ENCODE measurements at regions not wholly inside any gene's neighbourhood (a gene's known extent, or its start where the extent isn't known, plus 50 kb on each side); places are given as distances from the start of the nearest gene placed in this dataset.

DNA sequence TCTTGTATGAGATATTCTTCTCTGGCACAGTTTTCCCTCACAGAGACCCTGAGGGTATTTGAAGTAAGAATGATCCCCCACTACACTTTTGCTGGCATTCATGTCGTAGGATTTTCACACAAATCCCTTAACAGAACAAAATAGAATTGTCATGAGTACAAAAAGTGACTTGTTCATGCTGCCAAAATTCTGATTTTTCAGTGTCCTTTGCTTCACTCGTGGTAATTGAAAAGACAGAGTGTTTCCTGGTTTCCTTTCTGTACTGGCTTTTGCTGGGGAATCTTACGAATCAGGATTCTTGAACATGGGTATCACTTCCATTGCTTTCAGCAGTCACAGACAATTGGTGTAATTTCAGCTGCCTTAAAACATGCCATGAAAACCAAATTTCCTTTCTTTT, 756.3 kb downstream of the REEP3 start:
- H3K4me3 ChIP-seq (ENCODE audit: low read length) = no peak overlapping the region
- no peak overlapping the region for H3K27ac ChIP-seq (ENCODE audit: low read length)
- no peak for ATAC-seq
- TF ChIP-seq, protein P1, sequence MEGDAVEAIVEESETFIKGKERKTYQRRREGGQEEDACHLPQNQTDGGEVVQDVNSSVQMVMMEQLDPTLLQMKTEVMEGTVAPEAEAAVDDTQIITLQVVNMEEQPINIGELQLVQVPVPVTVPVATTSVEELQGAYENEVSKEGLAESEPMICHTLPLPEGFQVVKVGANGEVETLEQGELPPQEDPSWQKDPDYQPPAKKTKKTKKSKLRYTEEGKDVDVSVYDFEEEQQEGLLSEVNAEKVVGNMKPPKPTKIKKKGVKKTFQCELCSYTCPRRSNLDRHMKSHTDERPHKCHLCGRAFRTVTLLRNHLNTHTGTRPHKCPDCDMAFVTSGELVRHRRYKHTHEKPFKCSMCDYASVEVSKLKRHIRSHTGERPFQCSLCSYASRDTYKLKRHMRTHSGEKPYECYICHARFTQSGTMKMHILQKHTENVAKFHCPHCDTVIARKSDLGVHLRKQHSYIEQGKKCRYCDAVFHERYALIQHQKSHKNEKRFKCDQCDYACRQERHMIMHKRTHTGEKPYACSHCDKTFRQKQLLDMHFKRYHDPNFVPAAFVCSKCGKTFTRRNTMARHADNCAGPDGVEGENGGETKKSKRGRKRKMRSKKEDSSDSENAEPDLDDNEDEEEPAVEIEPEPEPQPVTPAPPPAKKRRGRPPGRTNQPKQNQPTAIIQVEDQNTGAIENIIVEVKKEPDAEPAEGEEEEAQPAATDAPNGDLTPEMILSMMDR (IDR thresholded peaks at IDR 0.05) = no peak
- no peaks in the 10 kb centered on the region for H3K36me3 Mint-ChIP-seq
- no peak overlapping the region for H3K4me3 Mint-ChIP-seq
- intact Hi-C loops (cut with micrococcal nuclease) = no loop called here
- DNase-seq = no peak
- 70% methylated on average over 2 of the region's 3 CpGs for WGBS (ENCODE audit: insufficient coverage)
- H3K27me3 ChIP-seq (ENCODE audit: control insufficient read depth, insufficient read depth, low read length) = no peaks in the 10 kb centered on the region
- no peaks in the 10 kb centered on the region for H3K27me3 Mint-ChIP-seq (ENCODE audit: low read depth in 2 of 2)
- H3K9me3 ChIP-seq (ENCODE audit: control insufficient read depth, insufficient read depth, low read length) = peaks cover 3% of the 10 kb centered on the region
- H3K27ac Mint-ChIP-seq = no peak overlapping the region
- H3K9me3 Mint-ChIP-seq = peaks cover 0 to 6% of the 10 kb centered on the region in 2 donors
- H3K4me1 ChIP-seq (ENCODE audit: control insufficient read depth, insufficient read depth, low read length) = no peaks in the 10 kb centered on the region
- no peaks in the 10 kb centered on the region for H3K36me3 ChIP-seq (ENCODE audit: control insufficient read depth, insufficient read depth, low read length)
- H3K4me1 Mint-ChIP-seq = no peaks in the 10 kb centered on the region

DNA sequence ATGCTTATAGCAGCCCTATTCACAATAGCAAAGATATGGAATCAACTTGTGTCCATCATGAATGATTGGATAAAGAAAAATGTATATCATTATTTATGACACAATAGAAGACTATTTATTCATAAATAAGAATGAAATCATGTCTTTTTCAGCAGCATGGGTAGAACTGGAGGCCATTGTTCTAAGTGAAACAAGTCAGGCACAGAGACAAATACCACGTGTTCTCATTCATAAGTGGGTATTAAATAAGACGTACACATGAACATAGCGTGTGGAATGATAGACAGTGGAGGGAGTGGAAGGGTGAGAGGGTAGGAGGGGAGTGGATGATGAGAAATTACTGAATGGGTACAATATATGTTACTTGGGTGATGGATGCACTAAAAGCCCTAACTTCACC, 762.4 kb downstream of the REEP3 start:
- Mint-ChIP-seq H3K4me1 (no peaks in the 10 kb centered on the region), H3K36me3 (no peaks in the 10 kb centered on the region), H3K27me3 (ENCODE audit: low read depth in 2 of 2) (no peaks in the 10 kb centered on the region), H3K27ac (no peak overlapping the region), H3K4me3 (no peak overlapping the region), H3K9me3 (peaks cover 7 to 16% of the 10 kb centered on the region in 2 donors)
- Histone ChIP-seq H3K4me1 (ENCODE audit: control insufficient read depth, insufficient read depth, low read length) (no peaks in the 10 kb centered on the region), H3K27ac (ENCODE audit: low read length) (no peak overlapping the region), H3K27me3 (ENCODE audit: control insufficient read depth, insufficient read depth, low read length) (no peaks in the 10 kb centered on the region), H3K9me3 (ENCODE audit: control insufficient read depth, insufficient read depth, low read length) (peaks cover 3% of the 10 kb centered on the region), H3K36me3 (ENCODE audit: control insufficient read depth, insufficient read depth, low read length) (no peaks in the 10 kb centered on the region), H3K4me3 (ENCODE audit: low read length) (no peak overlapping the region)
- 90% methylated on average over 3 of the region's 3 CpGs for WGBS (ENCODE audit: insufficient coverage)
- intact Hi-C loops (cut with micrococcal nuclease) = no loop called here
- TF ChIP-seq, protein P1 (IDR thresholded peaks at IDR 0.05) = no peak
- ATAC-seq (no peak), DNase-seq (no peak)

DNA sequence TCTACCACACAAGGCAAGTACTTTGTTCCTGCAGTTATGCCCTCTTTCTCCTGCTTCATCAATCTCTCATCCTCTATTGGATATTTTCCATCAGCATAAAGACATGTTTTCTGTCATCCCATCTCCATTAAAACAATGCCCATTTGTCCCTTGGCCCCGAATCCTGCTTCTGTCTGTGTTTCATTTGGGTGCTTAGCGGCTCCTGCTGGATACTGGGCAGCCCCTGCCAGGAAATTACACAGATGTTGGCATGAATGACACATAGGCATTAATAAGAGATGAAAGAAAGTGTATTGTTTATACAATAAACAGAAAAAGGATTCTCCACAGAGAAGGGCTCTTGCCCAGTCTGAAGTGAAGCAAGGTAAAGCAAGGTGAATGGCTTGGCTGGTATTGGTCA, 765.3 kb downstream of the REEP3 start:
- Mint-ChIP-seq H3K36me3 (no peaks in the 10 kb centered on the region), H3K9me3 (peaks cover 9 to 20% of the 10 kb centered on the region in 2 donors), H3K4me1 (no peaks in the 10 kb centered on the region), H3K27ac (no peak overlapping the region), H3K4me3 (no peak overlapping the region), H3K27me3 (ENCODE audit: low read depth in 2 of 2) (no peaks in the 10 kb centered on the region)
- intact Hi-C loops (cut with micrococcal nuclease) = no loop called here
- H3K36me3 ChIP-seq (ENCODE audit: control insufficient read depth, insufficient read depth, low read length) = no peaks in the 10 kb centered on the region
- ATAC-seq = no peak
- WGBS (ENCODE audit: insufficient coverage) = 67% methylated on average over 2 of the region's 2 CpGs
- TF ChIP-seq, protein P1 (IDR thresholded peaks at IDR 0.05) = no peak
- H3K27me3 ChIP-seq (ENCODE audit: control insufficient read depth, insufficient read depth, low read length) = no peaks in the 10 kb centered on the region
- DNase-seq = no peak
- no peaks in the 10 kb centered on the region for H3K9me3 ChIP-seq (ENCODE audit: control insufficient read depth, insufficient read depth, low read length)
- no peak overlapping the region for H3K4me3 ChIP-seq (ENCODE audit: low read length)
- no peaks in the 10 kb centered on the region for H3K4me1 ChIP-seq (ENCODE audit: control insufficient read depth, insufficient read depth, low read length)
- H3K27ac ChIP-seq (ENCODE audit: low read length) = no peak overlapping the region

DNA sequence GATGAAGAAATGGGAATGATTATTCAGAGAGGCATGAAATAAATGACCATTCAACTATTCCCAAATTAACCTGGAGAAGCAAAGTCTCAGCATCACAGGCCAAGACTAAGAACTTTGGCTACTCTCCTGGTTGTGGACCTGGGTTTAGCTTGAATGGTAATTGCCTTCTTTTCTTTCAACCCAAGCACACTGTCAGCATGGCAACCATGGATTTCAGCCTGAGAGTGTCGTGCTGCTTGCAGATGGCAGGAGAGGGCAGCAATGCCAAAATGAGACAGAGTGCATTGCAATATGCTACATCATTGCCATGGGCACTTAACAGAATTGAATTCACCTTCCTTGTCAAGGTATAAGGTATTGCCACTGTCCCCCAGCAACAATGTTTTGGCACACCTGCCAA, 767.2 kb downstream of the REEP3 start:
- DNase-seq (no peak), ATAC-seq (no peak)
- no peaks in the 10 kb centered on the region for H3K27me3 Mint-ChIP-seq (ENCODE audit: low read depth in 2 of 2)
- no peaks in the 10 kb centered on the region for H3K36me3 ChIP-seq (ENCODE audit: control insufficient read depth, insufficient read depth, low read length)
- no peak overlapping the region for H3K27ac ChIP-seq (ENCODE audit: low read length)
- H3K9me3 Mint-ChIP-seq = peaks cover 9 to 17% of the 10 kb centered on the region in 2 donors
- H3K27ac Mint-ChIP-seq = no peak overlapping the region
- no peak overlapping the region for H3K4me3 ChIP-seq (ENCODE audit: low read length)
- H3K4me3 Mint-ChIP-seq = no peak overlapping the region
- H3K27me3 ChIP-seq (ENCODE audit: control insufficient read depth, insufficient read depth, low read length) = no peaks in the 10 kb centered on the region
- intact Hi-C loops (cut with micrococcal nuclease) = no loop called here
- 86% methylated on average over 1 of the region's 1 CpG for WGBS (ENCODE audit: insufficient coverage)
- no peaks in the 10 kb centered on the region for H3K9me3 ChIP-seq (ENCODE audit: control insufficient read depth, insufficient read depth, low read length)
- TF ChIP-seq, protein P1 (IDR thresholded peaks at IDR 0.05) = no peak
- no peaks in the 10 kb centered on the region for H3K4me1 Mint-ChIP-seq
- H3K4me1 ChIP-seq (ENCODE audit: control insufficient read depth, insufficient read depth, low read length) = no peaks in the 10 kb centered on the region
- H3K36me3 Mint-ChIP-seq = no peaks in the 10 kb centered on the region

Measured in natural killer cell (primary cell).